ENCODE measurements at regions not wholly inside any gene's neighbourhood (a gene's known extent, or its start where the extent isn't known, plus 50 kb on each side); places are given as distances from the start of the nearest gene placed in this dataset.

DNA sequence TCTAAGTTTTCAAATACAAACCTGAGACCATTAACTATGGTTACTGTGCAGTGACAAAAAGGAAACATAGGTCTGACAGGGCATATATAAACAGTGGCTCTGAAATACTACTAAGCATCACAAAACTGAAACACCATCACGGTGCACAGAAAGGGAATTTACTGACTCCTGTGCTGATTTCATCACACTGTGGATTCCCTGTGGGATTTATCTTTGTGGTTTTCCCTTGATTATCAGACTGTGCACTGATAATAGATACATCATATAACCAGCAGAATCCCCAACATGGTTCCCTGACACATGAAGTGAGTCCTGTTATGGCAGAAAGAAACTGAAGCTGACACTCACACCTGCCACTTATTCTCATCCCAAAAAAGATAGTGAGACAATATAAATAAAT, 676.3 kb upstream of the KCND2 start:
- WGBS, 3 donors = 73 to 75% (median 75%) methylated on average over 1 of the region's 1 CpG

DNA sequence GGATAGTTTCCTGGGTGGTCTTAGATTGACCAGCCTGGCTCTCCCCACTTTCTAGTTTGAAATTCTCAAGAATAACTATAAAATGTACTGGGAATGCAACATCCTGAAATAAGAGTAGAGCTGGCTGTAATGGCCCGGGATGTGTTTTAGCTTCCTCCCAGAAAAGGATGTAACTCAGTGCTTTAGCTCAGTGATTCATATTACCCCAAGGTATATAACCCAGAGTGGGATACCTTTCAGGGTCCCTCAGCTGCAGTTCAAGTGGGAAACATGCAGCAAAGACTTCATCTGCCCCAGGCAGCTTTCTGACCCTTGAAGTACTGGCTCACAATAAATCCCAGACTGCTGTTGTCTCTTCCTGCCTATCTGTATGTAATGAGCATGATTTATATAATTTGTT, 666.7 kb upstream of the KCND2 start:
- TF ChIP-seq, protein P1, sequence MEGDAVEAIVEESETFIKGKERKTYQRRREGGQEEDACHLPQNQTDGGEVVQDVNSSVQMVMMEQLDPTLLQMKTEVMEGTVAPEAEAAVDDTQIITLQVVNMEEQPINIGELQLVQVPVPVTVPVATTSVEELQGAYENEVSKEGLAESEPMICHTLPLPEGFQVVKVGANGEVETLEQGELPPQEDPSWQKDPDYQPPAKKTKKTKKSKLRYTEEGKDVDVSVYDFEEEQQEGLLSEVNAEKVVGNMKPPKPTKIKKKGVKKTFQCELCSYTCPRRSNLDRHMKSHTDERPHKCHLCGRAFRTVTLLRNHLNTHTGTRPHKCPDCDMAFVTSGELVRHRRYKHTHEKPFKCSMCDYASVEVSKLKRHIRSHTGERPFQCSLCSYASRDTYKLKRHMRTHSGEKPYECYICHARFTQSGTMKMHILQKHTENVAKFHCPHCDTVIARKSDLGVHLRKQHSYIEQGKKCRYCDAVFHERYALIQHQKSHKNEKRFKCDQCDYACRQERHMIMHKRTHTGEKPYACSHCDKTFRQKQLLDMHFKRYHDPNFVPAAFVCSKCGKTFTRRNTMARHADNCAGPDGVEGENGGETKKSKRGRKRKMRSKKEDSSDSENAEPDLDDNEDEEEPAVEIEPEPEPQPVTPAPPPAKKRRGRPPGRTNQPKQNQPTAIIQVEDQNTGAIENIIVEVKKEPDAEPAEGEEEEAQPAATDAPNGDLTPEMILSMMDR (IDR thresholded peaks at IDR 0.05) = no peak

More for the DNA sequence above, 676.3 kb upstream of the KCND2 start:
- TF ChIP-seq, protein P1 (IDR thresholded peaks at IDR 0.05) = no peak
- Histone ChIP-seq H3K4me1 (no peaks in the 10 kb centered on the region), H3K4me3 (no peak overlapping the region), H3K9me3 (no peaks in the 10 kb centered on the region), H3K27ac (no peak overlapping the region), H3K27me3 (ENCODE audit: insufficient read depth in 3 of 3, low read length in 2 of 3) (no peaks in the 10 kb centered on the region), H3K36me3 (ENCODE audit: insufficient read depth in 1 of 2, low read depth in 1 of 2) (no peaks in the 10 kb centered on the region)
- DNase-seq (no peak), ATAC-seq (no peak)
- intact Hi-C loops (cut with DNase I) = no loop called here

DNA sequence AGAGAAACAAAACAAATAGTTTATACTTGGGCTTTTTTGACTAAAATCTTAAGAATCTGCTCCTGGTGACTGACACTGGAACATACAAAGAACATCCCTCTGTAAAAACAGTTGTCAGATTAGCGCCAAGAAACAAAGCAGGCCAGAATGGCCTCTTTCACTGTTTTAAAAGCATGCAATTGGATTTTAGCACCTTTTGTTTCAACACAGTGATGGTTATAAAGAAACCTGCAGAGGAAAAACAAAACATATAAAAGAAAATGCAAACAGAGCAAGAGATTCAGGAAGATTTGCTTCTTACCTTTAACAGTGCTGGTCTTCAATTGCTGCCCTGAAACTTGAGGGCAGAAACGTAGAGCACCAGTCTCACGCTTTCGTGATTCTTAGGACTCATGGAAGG, 652.2 kb upstream of the KCND2 start:
- 50 to 65% (median 64%) methylated on average over 4 of the region's 4 CpGs for WGBS, 3 donors
- Histone ChIP-seq H3K27ac (no peak overlapping the region), H3K36me3 (ENCODE audit: insufficient read depth in 1 of 2, low read depth in 1 of 2) (no peaks in the 10 kb centered on the region)

More for the DNA sequence above, 666.7 kb upstream of the KCND2 start:
- DNase-seq = no peak
- Histone ChIP-seq H3K27ac (no peak overlapping the region), H3K4me1 (no peaks in the 10 kb centered on the region), H3K36me3 (ENCODE audit: insufficient read depth in 1 of 2, low read depth in 1 of 2) (no peaks in the 10 kb centered on the region), H3K4me3 (no peak overlapping the region), H3K9me3 (no peaks in the 10 kb centered on the region), H3K27me3 (ENCODE audit: insufficient read depth in 3 of 3, low read length in 2 of 3) (no peaks in the 10 kb centered on the region)
- intact Hi-C loops (cut with DNase I) = no loop called here
- ATAC-seq = no peak
- 66 to 88% (median 69%) methylated on average over 1 of the region's 1 CpG for WGBS, 3 donors

DNA sequence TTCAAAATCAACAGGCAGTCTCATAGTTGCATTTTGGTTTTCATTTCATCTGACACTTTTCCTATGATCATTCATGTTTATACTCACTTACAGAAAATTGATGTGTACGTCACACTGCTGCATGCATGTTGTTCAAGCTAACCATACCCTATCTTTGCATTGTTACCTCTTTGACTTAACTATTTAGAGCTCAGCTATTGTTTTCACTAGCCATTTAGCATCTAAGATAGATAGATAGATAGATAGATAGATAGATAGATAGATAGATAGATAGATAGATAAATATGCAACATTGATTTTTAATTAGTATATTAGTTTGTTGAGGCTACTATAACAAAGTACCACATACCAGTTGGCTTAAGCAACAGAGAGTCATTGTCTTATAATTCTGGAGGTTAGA, 649.5 kb upstream of the KCND2 start:
- WGBS, 3 donors = 69 to 81% (median 71%) methylated on average over 1 of the region's 1 CpG

More for the DNA sequence above, 652.2 kb upstream of the KCND2 start:
- Histone ChIP-seq H3K4me3 (no peak overlapping the region), H3K9me3 (no peaks in the 10 kb centered on the region), H3K4me1 (no peaks in the 10 kb centered on the region), H3K27me3 (ENCODE audit: insufficient read depth in 3 of 3, low read length in 2 of 3) (no peaks in the 10 kb centered on the region)
- ATAC-seq (no peak), DNase-seq (no peak)
- TF ChIP-seq, protein P1 (IDR thresholded peaks at IDR 0.05) = no peak
- intact Hi-C loops (cut with DNase I) = no loop called here

More for the DNA sequence above, 649.5 kb upstream of the KCND2 start:
- Histone ChIP-seq H3K9me3 (no peaks in the 10 kb centered on the region), H3K27me3 (ENCODE audit: insufficient read depth in 3 of 3, low read length in 2 of 3) (no peaks in the 10 kb centered on the region), H3K4me1 (no peaks in the 10 kb centered on the region), H3K27ac (no peak overlapping the region), H3K4me3 (no peak overlapping the region), H3K36me3 (ENCODE audit: insufficient read depth in 1 of 2, low read depth in 1 of 2) (no peaks in the 10 kb centered on the region)
- intact Hi-C loops (cut with DNase I) = no loop called here
- TF ChIP-seq, protein P1 (IDR thresholded peaks at IDR 0.05) = no peak
- ATAC-seq (no peak), DNase-seq (no peak)
